ENCODE measurements at regions not wholly inside any gene's neighbourhood (a gene's known extent, or its start where the extent isn't known, plus 50 kb on each side); places are given as distances from the start of the nearest gene placed in this dataset.

GRCh38 chr1:201766131-201766866 is 62.7 kb upstream of the IPO9 start:
- DNase-seq (ENCODE audit: low read depth), result peak; percentile 99
- TF ChIP-seq CTCF (conservative IDR thresholded peaks at IDR 0.05; ENCODE audit: control insufficient read depth, insufficient read depth, low read depth, low read length), result no peak

GRCh38 chr1:201767339-201767738 is 61.6 kb upstream of the IPO9 start:
- no peak for DNase-seq (ENCODE audit: low read depth)
- no peak overlapping the region for H3K4me3 ChIP-seq (ENCODE audit: control insufficient read depth, low read depth, low read length)
- TF ChIP-seq CTCF (conservative IDR thresholded peaks at IDR 0.05; ENCODE audit: control insufficient read depth, insufficient read depth, low read depth, low read length), result no peak

More at GRCh38 chr1:201766131-201766866, 62.7 kb upstream of the IPO9 start:
- H3K4me3 ChIP-seq (ENCODE audit: control insufficient read depth, low read depth, low read length), result no peak overlapping the region

GRCh38 chr1:201769072-201769471 is 59.9 kb upstream of the IPO9 start:
- TF ChIP-seq CTCF (conservative IDR thresholded peaks at IDR 0.05; ENCODE audit: control insufficient read depth, insufficient read depth, low read depth, low read length), result no peak
- no peak for DNase-seq (ENCODE audit: low read depth)
- H3K4me3 ChIP-seq (ENCODE audit: control insufficient read depth, low read depth, low read length), result no peak overlapping the region

- H3K4me3 ChIP-seq (ENCODE audit: control insufficient read depth, low read depth, low read length), result no peak overlapping the region
Measured at GRCh38 chr1:201769966-201770365, 59.0 kb upstream of the IPO9 start.

GRCh38 chr1:201771466-201771865 is 57.5 kb upstream of the IPO9 start:
- DNase-seq (ENCODE audit: low read depth), result peak; percentile 92
- H3K4me3 ChIP-seq (ENCODE audit: control insufficient read depth, low read depth, low read length), result no peak overlapping the region
- no peak for TF ChIP-seq CTCF (conservative IDR thresholded peaks at IDR 0.05; ENCODE audit: control insufficient read depth, insufficient read depth, low read depth, low read length)

More at GRCh38 chr1:201769966-201770365, 59.0 kb upstream of the IPO9 start:
- peak; percentile 93 for DNase-seq (ENCODE audit: low read depth)
- TF ChIP-seq CTCF (conservative IDR thresholded peaks at IDR 0.05; ENCODE audit: control insufficient read depth, insufficient read depth, low read depth, low read length), result no peak

GRCh38 chr1:201772178-201772577 is 56.8 kb upstream of the IPO9 start:
- no peak overlapping the region for H3K4me3 ChIP-seq (ENCODE audit: control insufficient read depth, low read depth, low read length)
- no peak for TF ChIP-seq CTCF (conservative IDR thresholded peaks at IDR 0.05; ENCODE audit: control insufficient read depth, insufficient read depth, low read depth, low read length)
- DNase-seq (ENCODE audit: low read depth), result no peak
